Astrocyte of the cerebellum (primary cell): ENCODE measurements at regions not wholly inside any gene's neighbourhood (a gene's known extent, or its start where the extent isn't known, plus 50 kb on each side); places are given as distances from the start of the nearest gene placed in this dataset.

Experiments
- DNase-seq: peaks from one replicate; pipeline ENCODE4 v3.0.0-alpha.2; 2011; ENCODE audit warnings: low read depth
- H3K4me3 ChIP-seq: 2 replicates; pipeline ENCODE4 v1.5.1; 2011; ENCODE audit warnings: mild to moderate bottlenecking, low read depth, low read length, moderate library complexity
- in situ Hi-C: cut with HindIII; loops from 2 replicates; pipeline ENCODE4 v1.10.0; 2017; ENCODE audit warnings: low sequenced_read_pairs
- TF ChIP-seq, protein P1 (sequence below): IDR thresholded peaks from 2 replicates; pipeline ENCODE4 v1.5.1; 2012; ENCODE audit warnings: low read length, low read depth, moderate library complexity, mild to moderate bottlenecking; ENCODE audit errors: missing control alignments

DNA sequence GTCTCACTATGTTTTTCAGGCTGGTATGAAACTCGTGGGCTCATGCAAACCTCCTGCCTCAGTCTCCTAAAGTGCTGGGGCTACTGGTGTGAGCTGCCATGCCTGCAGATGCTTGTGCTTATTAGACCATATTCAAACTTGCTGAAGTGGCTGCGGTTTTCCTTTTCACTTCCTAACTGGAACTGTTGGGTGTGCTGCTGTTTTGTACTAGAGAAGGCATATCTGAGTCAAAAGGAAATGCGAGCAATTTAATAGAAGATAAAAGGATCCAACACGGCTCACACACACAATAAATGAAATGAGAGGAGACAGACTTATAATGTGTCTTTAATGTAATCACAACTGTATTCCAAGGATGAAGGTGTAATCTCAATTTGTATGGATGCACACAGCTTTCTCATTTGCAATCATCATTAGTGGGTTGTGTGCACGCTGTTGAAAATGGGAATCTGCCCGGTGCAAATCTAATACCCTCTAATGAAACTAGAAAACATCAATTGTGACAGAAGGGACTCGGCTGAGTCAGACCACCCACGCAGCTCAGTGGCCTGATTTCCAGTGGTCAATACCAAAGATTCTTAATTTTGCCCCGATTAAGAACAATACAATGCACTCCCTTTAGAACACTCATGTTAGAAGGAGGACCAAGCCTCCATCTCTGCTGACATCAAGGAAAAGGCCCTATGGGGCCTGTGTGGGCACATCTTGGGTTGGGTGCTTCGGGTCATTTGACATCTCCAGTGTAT, 532.7 kb downstream of the TDRD15 start:
- in situ Hi-C loops, result no loop called here
- TF ChIP-seq, protein P1, sequence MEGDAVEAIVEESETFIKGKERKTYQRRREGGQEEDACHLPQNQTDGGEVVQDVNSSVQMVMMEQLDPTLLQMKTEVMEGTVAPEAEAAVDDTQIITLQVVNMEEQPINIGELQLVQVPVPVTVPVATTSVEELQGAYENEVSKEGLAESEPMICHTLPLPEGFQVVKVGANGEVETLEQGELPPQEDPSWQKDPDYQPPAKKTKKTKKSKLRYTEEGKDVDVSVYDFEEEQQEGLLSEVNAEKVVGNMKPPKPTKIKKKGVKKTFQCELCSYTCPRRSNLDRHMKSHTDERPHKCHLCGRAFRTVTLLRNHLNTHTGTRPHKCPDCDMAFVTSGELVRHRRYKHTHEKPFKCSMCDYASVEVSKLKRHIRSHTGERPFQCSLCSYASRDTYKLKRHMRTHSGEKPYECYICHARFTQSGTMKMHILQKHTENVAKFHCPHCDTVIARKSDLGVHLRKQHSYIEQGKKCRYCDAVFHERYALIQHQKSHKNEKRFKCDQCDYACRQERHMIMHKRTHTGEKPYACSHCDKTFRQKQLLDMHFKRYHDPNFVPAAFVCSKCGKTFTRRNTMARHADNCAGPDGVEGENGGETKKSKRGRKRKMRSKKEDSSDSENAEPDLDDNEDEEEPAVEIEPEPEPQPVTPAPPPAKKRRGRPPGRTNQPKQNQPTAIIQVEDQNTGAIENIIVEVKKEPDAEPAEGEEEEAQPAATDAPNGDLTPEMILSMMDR, result no peak
- DNase-seq, result no peak
- no peak overlapping the region for H3K4me3 ChIP-seq

DNA sequence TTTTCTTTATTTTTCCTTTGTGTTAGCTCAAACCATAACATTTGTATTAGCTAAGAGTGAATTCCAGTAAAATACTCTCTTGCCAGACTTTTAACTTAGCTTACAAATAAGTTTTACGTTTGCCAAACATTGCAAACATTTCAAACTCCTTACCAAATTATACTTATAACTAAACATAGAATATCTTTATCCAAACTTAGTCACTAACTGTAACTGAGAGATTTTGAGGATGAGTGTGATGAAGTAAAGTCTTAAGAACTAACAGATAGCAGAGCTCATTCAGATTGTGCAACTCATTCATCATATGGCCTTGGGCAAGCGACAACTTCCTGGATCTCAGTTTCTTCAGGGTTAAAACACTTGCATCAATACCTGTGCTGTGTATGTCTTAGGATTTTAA, 533.7 kb downstream of the TDRD15 start:
- in situ Hi-C loops, result no loop called here
- H3K4me3 ChIP-seq, result no peak overlapping the region
- TF ChIP-seq, protein P1, result no peak
- no peak for DNase-seq

DNA sequence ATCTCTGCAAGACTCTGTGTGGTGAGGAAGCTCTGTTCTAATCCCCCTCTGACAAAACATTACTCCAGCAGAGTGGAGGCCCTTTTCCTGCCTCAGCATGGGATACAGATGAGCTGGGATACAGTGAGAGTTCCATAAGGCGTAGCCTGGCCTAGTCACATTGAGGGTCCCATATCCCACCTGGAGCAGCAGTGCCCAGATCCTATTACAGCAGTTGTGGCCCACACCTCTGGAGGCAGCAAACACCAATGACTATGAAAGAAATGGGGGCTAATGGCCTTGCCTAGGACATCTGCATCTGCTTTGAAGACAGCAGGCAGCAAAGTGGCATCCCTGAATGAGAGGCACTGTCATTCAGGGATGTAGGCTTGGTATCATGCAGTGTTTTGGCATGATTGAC, 534.5 kb downstream of the TDRD15 start:
- TF ChIP-seq, protein P1, result no peak
- H3K4me3 ChIP-seq, result no peak overlapping the region
- in situ Hi-C loops, result no loop called here
- no peak for DNase-seq

DNA sequence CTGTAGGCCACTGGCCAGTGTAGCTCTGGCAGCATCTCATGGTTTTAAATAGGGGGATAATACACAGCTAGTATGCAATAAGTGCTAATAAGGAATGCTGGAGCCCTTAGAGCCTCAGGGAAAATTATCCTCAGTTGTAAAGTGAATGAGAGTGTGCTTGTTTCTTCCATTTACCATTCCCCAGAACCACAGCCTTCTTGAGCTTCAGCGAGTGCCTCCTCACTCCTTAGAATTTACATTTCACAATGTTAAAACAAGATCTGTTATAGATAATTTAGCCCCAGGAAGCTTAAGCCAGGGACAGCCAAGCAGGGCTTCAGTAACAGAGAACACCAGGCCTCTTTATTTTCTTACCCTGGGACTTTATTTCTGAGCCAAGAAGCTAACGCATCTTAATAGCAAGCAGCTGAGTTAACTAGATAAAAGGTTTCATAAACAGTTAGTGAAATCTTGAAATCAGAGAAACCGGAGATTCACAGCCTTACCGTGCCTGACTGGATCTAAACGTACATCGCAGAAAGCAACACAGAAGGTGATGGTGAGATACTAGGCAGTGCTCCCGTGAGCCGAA, 535.2 kb downstream of the TDRD15 start:
- DNase-seq, result no peak
- TF ChIP-seq, protein P1, result no peak
- in situ Hi-C loops, result no loop called here

DNA sequence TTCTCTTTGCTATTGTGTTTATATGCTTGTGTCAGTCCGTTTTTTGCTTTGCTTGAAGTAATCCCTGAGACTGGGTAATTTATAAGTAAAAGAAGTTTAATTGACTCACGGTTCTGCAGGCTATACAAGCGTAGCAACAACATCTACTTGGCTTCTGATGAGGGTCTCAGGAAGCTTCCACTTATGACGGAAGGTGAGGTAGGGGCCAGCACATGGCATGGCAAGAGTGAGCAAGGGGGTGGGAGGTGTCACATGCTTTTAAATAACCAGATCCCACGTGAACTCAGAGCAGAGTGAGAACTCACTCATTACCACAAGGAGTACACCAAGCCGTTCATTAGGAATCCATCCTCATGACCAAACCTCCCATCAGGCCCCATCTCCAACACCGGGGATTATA, 540.3 kb downstream of the TDRD15 start:
- H3K4me3 ChIP-seq, result no peak overlapping the region
- TF ChIP-seq, protein P1, result no peak
- DNase-seq, result no peak
- in situ Hi-C loops, result no loop called here

More for the DNA sequence above, 535.2 kb downstream of the TDRD15 start:
- no peak overlapping the region for H3K4me3 ChIP-seq

DNA sequence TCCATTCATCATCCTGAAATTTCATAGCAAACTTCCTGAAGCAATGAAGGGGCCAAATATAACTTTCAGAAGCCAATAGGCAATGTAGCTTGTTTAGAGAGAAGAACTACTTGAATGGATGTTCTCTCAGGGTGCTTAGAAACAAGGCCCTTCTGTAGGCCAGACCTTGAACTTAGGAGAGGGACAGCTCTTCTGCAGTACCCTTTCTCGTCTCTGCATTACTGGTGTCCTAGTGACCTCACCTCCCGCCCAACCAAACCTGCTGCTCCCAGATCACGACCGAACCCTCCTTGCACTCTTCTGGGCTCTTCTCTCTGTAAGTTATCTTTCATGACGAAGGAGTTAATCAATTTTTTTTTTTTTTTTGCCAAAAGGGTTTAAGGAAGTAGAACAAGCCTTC, 543.9 kb downstream of the TDRD15 start:
- TF ChIP-seq, protein P1, result no peak
- DNase-seq, result no peak
- H3K4me3 ChIP-seq, result no peak overlapping the region
- in situ Hi-C loops, result no loop called here
